Inflammatory macrophage treated with lipopolysaccharide for 4 hours (primary cell): ENCODE measurements at regions not wholly inside any gene's neighbourhood (a gene's known extent, or its start where the extent isn't known, plus 50 kb on each side); places are given as distances from the start of the nearest gene placed in this dataset.

Experiments
- DNase-seq: peaks from one replicate; pipeline ENCODE4 v3.0.0-alpha.2; 2020

- DNase-seq = no peak
Measured at GRCh38 chr2:216922175-216922780, 62.4 kb upstream of the TNP1 start.

DNA sequence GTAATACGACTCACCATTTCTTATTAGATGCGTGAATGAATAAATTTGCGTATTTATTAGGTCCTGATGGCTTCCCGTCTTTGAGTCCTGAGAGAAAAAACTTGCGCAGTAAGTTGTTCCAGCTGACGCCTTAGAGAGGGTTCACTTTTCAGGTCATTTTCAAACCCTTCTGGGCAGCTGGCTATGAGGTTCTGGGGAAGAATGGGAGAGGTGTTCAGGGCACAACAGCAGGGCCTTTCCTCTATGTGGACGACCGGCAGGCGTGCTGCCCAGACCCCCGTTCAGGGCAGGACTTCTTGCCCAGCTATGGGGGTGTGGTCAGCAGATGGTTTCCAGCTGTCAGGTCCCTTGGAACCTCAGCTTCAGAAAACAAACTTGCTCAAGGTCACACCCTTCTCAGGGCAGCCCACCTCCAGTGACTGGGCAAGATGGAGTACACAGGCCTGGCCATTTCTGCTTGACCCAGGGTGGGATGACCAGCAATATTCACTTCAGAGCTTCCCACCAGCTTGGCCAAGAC is 61.1 kb upstream of the TNP1 start:
- no peak for DNase-seq

GRCh38 chr2:216920143-216920876 is 60.4 kb upstream of the TNP1 start:
- no peak for DNase-seq

GRCh38 chr2:216918088-216918680 is 58.3 kb upstream of the TNP1 start:
- no peak for DNase-seq

DNA sequence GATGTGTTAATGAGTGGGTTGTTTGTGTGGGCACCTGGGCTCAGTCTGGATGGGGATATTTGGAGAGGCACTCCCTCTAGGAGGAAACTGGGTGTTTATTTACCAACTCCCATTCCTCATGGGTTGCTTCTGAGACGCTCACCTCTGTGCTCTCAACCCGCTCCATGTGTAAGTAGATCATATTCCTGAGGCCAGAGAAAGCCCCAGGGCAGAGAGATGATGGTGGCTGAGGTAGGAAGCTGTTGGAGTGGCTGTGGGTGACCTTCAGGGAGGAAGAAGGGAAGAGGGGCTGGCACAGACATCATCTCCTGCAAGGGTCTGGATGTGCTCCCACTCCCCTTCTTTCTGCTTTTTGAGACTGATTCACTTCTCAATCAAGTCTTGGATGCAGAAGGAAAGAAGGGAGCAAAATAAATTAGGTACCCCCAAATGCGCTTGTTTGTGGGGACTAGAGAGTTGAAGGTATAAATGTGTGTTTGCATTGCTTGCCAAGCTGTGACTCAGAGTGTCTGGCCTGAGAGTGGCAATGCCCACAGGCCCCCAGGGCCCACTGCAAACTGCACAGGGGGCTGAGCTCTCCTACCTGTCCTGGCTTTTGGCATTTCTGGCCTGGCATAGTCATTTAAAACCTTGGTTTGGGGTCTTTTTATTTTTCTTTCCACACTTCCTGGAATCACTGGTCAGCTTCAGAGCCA is 57.2 kb upstream of the TNP1 start:
- no peak for DNase-seq

DNA sequence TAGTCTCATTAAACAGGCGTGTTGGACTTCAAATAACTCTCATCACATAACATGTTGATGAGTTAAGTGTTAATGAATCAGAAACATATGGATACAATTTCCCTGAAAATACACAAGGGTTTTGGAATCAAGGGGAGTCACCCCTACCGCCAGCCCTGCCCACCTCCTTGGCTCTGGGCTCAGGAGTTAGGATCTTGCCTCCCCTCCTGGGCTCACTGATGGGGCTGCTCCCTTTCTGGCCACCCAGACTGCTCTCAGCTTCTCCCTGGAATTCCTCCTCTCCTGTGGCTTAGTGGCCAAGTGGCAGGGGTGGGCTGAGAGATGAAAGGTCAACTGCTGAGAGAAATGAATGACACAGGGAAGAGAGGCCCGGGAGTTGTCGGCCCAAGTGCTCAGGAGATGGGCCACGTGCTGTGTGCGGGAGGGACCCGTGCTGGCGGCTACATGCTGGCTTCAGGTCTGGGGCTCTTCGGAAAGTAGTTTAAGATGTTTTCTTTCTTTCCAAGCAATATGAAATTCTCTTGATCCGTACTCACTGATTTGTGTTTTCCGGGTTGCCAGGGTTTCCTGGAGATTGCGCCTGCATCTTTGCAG is 55.8 kb upstream of the TNP1 start:
- no peak for DNase-seq

- no peak for DNase-seq
Measured at GRCh38 chr2:216914491-216914890, 54.6 kb upstream of the TNP1 start.

DNA sequence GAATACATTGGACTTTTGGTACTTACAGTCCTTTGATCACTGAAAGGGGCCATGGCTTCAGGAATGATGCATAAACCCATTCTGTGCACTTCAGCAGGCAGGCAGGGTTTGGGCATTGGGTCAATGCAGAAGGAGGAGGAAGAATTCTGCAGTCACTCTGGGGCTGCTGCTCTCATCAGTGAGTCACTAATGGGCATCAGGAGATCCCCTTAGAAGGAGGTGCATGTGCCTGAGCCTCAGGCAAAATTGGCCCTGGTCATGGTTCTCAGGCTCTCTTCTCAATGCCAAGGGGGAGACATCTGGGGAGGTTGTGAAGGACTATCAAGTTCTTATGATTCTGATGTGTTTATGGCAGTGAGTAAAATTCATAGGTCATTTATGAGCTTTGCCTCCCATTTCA is 52.0 kb upstream of the TNP1 start:
- DNase-seq = no peak

DNA sequence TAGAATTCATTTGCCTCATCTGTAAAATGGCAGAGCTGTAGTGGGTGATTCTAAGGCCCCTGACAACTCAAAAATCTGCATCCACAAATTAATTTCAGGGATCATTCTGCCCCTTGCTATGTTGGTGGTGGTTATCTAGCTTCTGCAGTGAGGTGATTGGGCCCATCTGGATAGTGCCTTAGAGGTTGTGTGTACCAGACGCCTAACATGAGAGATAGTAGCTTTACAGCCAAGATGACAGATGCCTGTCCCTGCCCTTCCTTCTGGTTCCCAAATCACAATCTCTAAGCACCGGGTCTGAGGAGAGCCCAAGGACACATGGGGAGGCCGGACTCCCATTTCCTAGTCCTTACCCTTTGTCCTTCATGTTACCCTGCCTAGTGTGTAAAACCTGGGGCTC is 51.1 kb upstream of the TNP1 start:
- no peak for DNase-seq

GRCh38 chr2:216909541-216910210 is 49.8 kb upstream of the TNP1 start:
- no peak for DNase-seq
